WERI-Rb-1 (cell line): ENCODE measurements at regions not wholly inside any gene's neighbourhood (a gene's known extent, or its start where the extent isn't known, plus 50 kb on each side); places are given as distances from the start of the nearest gene placed in this dataset.
A peak's percentile ranks its signal among the peaks of the same experiment; 100 is the strongest.

ENCODE experiments used
- DNase-seq: peaks from one replicate; pipeline ENCODE4 v3.0.0-alpha.2; 2020
- H3K27ac ChIP-seq: fragments of 250-450 bp; sonication (Bioruptor Pico); 2 replicates; pipeline ENCODE4 v1.5.1; 2020; ENCODE audit warnings: mild to moderate bottlenecking, moderate library complexity
- H3K27me3 ChIP-seq: fragments of 250-450 bp; sonication (Bioruptor Pico); 2 replicates; pipeline ENCODE4 v1.5.1; 2021; ENCODE audit warnings: mild to moderate bottlenecking, low read depth, moderate library complexity; ENCODE audit not compliant: insufficient read depth, severe bottlenecking
- H3K36me3 ChIP-seq: fragments of 250-450 bp; sonication (Bioruptor Pico); 2 replicates; pipeline ENCODE4 v1.5.1; 2020; ENCODE audit warnings: mild to moderate bottlenecking, moderate library complexity
- H3K4me3 ChIP-seq: 2 replicates; pipeline ENCODE4 v1.5.1; 2011; ENCODE audit warnings: low read depth, mild to moderate bottlenecking, control low read depth, low read length
- H3K9me3 ChIP-seq: fragments of 250-450 bp; sonication (Bioruptor Pico); 2 replicates; pipeline ENCODE4 v1.5.1; 2021; ENCODE audit warnings: mild to moderate bottlenecking, moderate library complexity; ENCODE audit not compliant: severe bottlenecking
- CTCF ChIP-seq: IDR thresholded peaks from 2 replicates; pipeline ENCODE4 v1.5.1; 2011; ENCODE audit warnings: low read depth, mild to moderate bottlenecking, control low read depth, inconsistent platforms, low read length

GRCh38 chr12:4116251-4117111 is 157.1 kb upstream of the CCND2 start:
- Histone ChIP-seq H3K27ac (no peak overlapping the region), H3K4me3 (no peak overlapping the region), H3K9me3 (no peaks in the 10 kb centered on the region), H3K27me3 (peaks cover 40% of the 10 kb centered on the region), H3K36me3 (no peaks in the 10 kb centered on the region)
- DNase-seq, result no peak
- TF ChIP-seq CTCF, result no peak

GRCh38 chr12:4115570-4115969 is 158.0 kb upstream of the CCND2 start:
- TF ChIP-seq CTCF, result 0 out of 2 replicates have a peak, but pooled peaks have one; percentile 14
- no peaks in the 10 kb centered on the region for H3K9me3 ChIP-seq
- no peaks in the 10 kb centered on the region for H3K36me3 ChIP-seq
- no peak for DNase-seq
- no peak overlapping the region for H3K27ac ChIP-seq
- no peak overlapping the region for H3K4me3 ChIP-seq
- H3K27me3 ChIP-seq, result peaks cover 38% of the 10 kb centered on the region

GRCh38 chr12:4114986-4115385 is 158.6 kb upstream of the CCND2 start:
- no peaks in the 10 kb centered on the region for H3K9me3 ChIP-seq
- TF ChIP-seq CTCF, result no peak
- no peak for DNase-seq
- no peak overlapping the region for H3K4me3 ChIP-seq
- no peak overlapping the region for H3K27ac ChIP-seq
- peaks cover 34% of the 10 kb centered on the region for H3K27me3 ChIP-seq
- H3K36me3 ChIP-seq, result no peaks in the 10 kb centered on the region

GRCh38 chr12:4112734-4113325 is 160.7 kb upstream of the CCND2 start:
- TF ChIP-seq CTCF, result no peak
- DNase-seq, result no peak
- Histone ChIP-seq H3K27ac (no peak overlapping the region), H3K4me3 (no peak overlapping the region), H3K27me3 (peaks cover 35% of the 10 kb centered on the region), H3K9me3 (no peaks in the 10 kb centered on the region), H3K36me3 (no peaks in the 10 kb centered on the region)

- H3K9me3 ChIP-seq, result no peaks in the 10 kb centered on the region
- no peaks in the 10 kb centered on the region for H3K36me3 ChIP-seq
- no peak overlapping the region for H3K4me3 ChIP-seq
- no peak for DNase-seq
- peaks cover 35% of the 10 kb centered on the region for H3K27me3 ChIP-seq
- H3K27ac ChIP-seq, result no peak overlapping the region
- TF ChIP-seq CTCF, result no peak
These were observed 161.3 kb upstream of the CCND2 start for GRCh38 chr12:4112290-4112689.
